Endodermal cell (in vitro differentiated cells): ENCODE measurements at regions not wholly inside any gene's neighbourhood (a gene's known extent, or its start where the extent isn't known, plus 50 kb on each side); places are given as distances from the start of the nearest gene placed in this dataset.

Source experiments
- DNase-seq: peaks from one replicate; pipeline ENCODE4 v3.0.0-alpha.2; 2017
- H3K27ac ChIP-seq: 2 replicates; pipeline ENCODE4 v1.5.1; 2013; ENCODE audit warnings: mild to moderate bottlenecking, low read depth, low read length, moderate library complexity
- H3K27me3 ChIP-seq: 2 replicates; pipeline ENCODE4 v1.6.1; 2013; ENCODE audit warnings: mild to moderate bottlenecking, low read length, moderate library complexity; ENCODE audit not compliant: insufficient read depth, control insufficient read depth, poor library complexity, severe bottlenecking
- H3K36me3 ChIP-seq: 2 replicates; pipeline ENCODE4 v1.7.0; 2013; ENCODE audit warnings: mild to moderate bottlenecking, low read length, moderate library complexity; ENCODE audit not compliant: control insufficient read depth, insufficient read depth
- H3K4me1 ChIP-seq: one replicate; pipeline ENCODE4 v1.7.0; 2013; ENCODE audit warnings: low read length; ENCODE audit not compliant: control insufficient read depth, insufficient read depth
- H3K4me3 ChIP-seq: 2 replicates; pipeline ENCODE4 v1.5.1; 2013; ENCODE audit warnings: mild to moderate bottlenecking, low read length, moderate library complexity
- H3K9ac ChIP-seq: 2 replicates; pipeline ENCODE4 v1.6.1; 2013; ENCODE audit warnings: mild to moderate bottlenecking, low read length, moderate library complexity; ENCODE audit not compliant: poor library complexity, severe bottlenecking; ENCODE audit errors: extremely low read depth
- H3K9me3 ChIP-seq: 2 replicates; pipeline ENCODE4 v1.6.1; 2013; ENCODE audit warnings: mild to moderate bottlenecking, low read length, moderate library complexity; ENCODE audit not compliant: control insufficient read depth
- H3K27ac Mint-ChIP-seq: 2 replicates; pipeline ENCODE4 v1.8.0; 2020; ENCODE audit warnings: mixed read lengths
- H3K27me3 Mint-ChIP-seq: 2 replicates; pipeline ENCODE4 v1.8.0; 2021; ENCODE audit warnings: mild to moderate bottlenecking, mixed read lengths; ENCODE audit not compliant: insufficient read depth
- H3K36me3 Mint-ChIP-seq: 2 replicates; pipeline ENCODE4 v1.8.0; 2020; ENCODE audit warnings: low read depth, mixed read lengths
- H3K4me1 Mint-ChIP-seq: 2 replicates; pipeline ENCODE4 v1.8.0; 2020; ENCODE audit warnings: mixed read lengths
- H3K4me3 Mint-ChIP-seq: 2 replicates; pipeline ENCODE4 v1.8.0; 2020; ENCODE audit warnings: mild to moderate bottlenecking, moderate library complexity, mixed read lengths
- H3K9me3 Mint-ChIP-seq: 2 replicates; pipeline ENCODE4 v1.8.0; 2020; ENCODE audit warnings: mild to moderate bottlenecking, mixed read lengths
- WGBS, 2 experiments: methylation state at CpG; one replicate each; pipeline versions ENCODE4 v1.1.5 to v1.1.7; 2013; ENCODE audit warnings: missing lambda C conversion rate in 2 of 2, mixed read lengths in 1 of 2; ENCODE audit not compliant: insufficient coverage in 1 of 2, insufficient read length in 1 of 2; 5-methylcytosine and 5-hydroxymethylcytosine counted together
- TF ChIP-seq, protein P1 (sequence below): fragments of 200-600 bp; sonication (generic); conservative IDR thresholded peaks from 2 replicates; pipeline ENCODE4 v1.5.0; 2021; ENCODE audit warnings: antibody characterized with exemption, mild to moderate bottlenecking

DNA sequence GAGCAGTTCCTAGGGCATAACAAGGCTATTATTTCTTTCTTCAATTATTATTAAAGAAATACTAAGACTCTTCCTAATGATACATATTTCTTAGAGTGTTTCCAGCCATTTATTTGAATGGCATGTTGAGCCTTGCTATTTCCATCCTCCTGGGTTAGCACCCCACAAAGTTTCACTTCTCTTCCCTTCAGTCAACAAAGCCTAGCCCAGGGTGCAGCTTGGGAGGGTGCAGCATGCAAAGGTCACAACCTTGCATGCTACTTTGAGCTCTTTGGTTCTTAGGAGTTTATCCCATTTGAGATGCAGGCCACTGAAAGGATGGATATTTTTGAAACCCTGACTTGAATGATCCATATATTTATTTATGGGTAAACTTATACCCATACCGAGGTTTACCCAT is 454.4 kb upstream of the MEIS1 start:
- Histone ChIP-seq H3K4me1 (no peaks in the 10 kb centered on the region), H3K27me3 (no peaks in the 10 kb centered on the region), H3K4me3 (no peak overlapping the region), H3K36me3 (no peaks in the 10 kb centered on the region), H3K9ac (no peak overlapping the region), H3K9me3 (peaks cover 6% of the 10 kb centered on the region), H3K27ac (no peak overlapping the region)
- 88% methylated on average over 1 of the region's 1 CpG; no CpG with 5 or more reads in 1 of the 2 experiments for WGBS, 2 experiments
- H3K36me3 Mint-ChIP-seq, result no peaks in the 10 kb centered on the region
- no peaks in the 10 kb centered on the region for H3K4me1 Mint-ChIP-seq
- H3K4me3 Mint-ChIP-seq, result no peak overlapping the region
- TF ChIP-seq, protein P1, sequence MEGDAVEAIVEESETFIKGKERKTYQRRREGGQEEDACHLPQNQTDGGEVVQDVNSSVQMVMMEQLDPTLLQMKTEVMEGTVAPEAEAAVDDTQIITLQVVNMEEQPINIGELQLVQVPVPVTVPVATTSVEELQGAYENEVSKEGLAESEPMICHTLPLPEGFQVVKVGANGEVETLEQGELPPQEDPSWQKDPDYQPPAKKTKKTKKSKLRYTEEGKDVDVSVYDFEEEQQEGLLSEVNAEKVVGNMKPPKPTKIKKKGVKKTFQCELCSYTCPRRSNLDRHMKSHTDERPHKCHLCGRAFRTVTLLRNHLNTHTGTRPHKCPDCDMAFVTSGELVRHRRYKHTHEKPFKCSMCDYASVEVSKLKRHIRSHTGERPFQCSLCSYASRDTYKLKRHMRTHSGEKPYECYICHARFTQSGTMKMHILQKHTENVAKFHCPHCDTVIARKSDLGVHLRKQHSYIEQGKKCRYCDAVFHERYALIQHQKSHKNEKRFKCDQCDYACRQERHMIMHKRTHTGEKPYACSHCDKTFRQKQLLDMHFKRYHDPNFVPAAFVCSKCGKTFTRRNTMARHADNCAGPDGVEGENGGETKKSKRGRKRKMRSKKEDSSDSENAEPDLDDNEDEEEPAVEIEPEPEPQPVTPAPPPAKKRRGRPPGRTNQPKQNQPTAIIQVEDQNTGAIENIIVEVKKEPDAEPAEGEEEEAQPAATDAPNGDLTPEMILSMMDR, result no peak
- peaks cover 6% of the 10 kb centered on the region for H3K27me3 Mint-ChIP-seq
- H3K27ac Mint-ChIP-seq, result no peak overlapping the region
- no peak for DNase-seq
- peaks cover 4% of the 10 kb centered on the region for H3K9me3 Mint-ChIP-seq

DNA sequence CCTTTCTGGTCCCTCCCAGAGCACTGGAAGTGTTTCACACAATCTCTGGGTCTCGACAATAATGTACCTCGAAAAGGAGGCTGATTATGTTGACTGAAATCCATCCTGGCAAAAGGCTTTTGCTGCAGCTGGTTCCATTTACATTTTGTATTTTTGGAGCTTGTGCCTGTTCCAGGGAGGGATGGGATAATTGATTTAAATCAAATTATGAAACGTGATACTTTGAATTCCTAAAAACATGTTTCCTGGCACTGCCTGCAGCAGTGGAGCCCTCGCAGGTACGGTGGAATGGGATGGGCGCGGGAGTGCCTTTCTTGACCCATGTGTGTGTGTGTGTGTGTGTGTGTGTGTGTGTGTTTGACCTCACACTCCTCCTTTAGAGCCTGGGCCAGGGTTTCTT is 455.5 kb upstream of the MEIS1 start:
- H3K9me3 ChIP-seq, result peaks cover 6% of the 10 kb centered on the region
- 90 to 93% methylated on average over 4 to 7 of the region's 7 CpGs for WGBS, 2 experiments
- Mint-ChIP-seq H3K4me1 (no peaks in the 10 kb centered on the region), H3K9me3 (peaks cover 4% of the 10 kb centered on the region), H3K4me3 (no peak overlapping the region), H3K27ac (no peak overlapping the region), H3K36me3 (no peaks in the 10 kb centered on the region), H3K27me3 (peaks cover 6% of the 10 kb centered on the region)
- H3K9ac ChIP-seq, result no peak overlapping the region
- no peaks in the 10 kb centered on the region for H3K27me3 ChIP-seq
- TF ChIP-seq, protein P1, result no peak
- H3K36me3 ChIP-seq, result no peaks in the 10 kb centered on the region
- DNase-seq, result no peak
- no peaks in the 10 kb centered on the region for H3K4me1 ChIP-seq
- H3K4me3 ChIP-seq, result no peak overlapping the region
- H3K27ac ChIP-seq, result no peak overlapping the region

DNA sequence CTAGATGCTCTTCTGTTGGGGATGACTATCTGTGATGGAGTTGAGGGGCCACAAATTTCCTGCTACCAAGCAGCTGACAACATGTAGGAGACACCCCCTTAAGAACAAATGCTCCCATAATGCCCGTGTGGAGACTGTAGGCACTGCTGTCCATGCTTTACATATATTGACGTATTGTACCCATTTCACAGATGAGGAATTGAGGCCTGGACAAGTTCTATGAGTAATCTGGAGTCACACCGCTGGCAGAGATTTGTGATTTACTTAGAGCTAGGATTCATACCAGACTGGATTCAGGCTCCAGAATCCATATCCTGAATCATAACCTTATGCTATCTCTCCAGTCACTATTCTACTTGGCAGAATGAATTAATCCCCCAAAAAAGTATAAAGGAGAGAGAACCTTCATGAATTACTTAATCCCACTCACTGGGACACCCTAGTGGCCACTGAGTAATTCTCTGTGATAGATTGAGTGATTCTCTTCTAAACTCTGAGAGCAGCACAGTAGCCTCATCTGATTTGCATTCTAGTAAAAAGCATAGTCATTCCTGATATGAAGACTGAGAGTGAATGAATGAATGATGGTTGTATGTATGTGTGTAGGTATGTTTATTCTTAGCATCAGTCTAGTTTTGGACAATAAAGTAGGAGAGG is 460.7 kb upstream of the MEIS1 start:
- no peak overlapping the region for H3K9ac ChIP-seq
- no peaks in the 10 kb centered on the region for H3K4me1 Mint-ChIP-seq
- H3K4me1 ChIP-seq, result no peaks in the 10 kb centered on the region
- TF ChIP-seq, protein P1, result peak; percentile 73
- DNase-seq, result no peak
- H3K27me3 Mint-ChIP-seq, result peaks cover 9% of the 10 kb centered on the region
- H3K36me3 ChIP-seq, result no peaks in the 10 kb centered on the region
- H3K36me3 Mint-ChIP-seq, result peaks cover 1% of the 10 kb centered on the region
- H3K9me3 Mint-ChIP-seq, result peaks cover 13% of the 10 kb centered on the region
- peaks cover 26% of the 10 kb centered on the region for H3K27me3 ChIP-seq
- no peak overlapping the region for H3K27ac Mint-ChIP-seq
- H3K4me3 ChIP-seq, result no peak overlapping the region
- H3K27ac ChIP-seq, result no peak overlapping the region
- no peak overlapping the region for H3K4me3 Mint-ChIP-seq
- WGBS, 2 experiments, result 88 to 90% methylated on average over 3 of the region's 3 CpGs
- peaks cover 6% of the 10 kb centered on the region for H3K9me3 ChIP-seq
